SK-N-SH (cell line): ENCODE measurements at regions not wholly inside any gene's neighbourhood (a gene's known extent, or its start where the extent isn't known, plus 50 kb on each side); places are given as distances from the start of the nearest gene placed in this dataset.

Experiments used
- CTCF ChIA-PET: fragments of 300-600, 350-600 bp; formaldehyde crosslinking; extraction: SDS; loops from one replicate; lab custom pipeline; 2021; lab: Yijun Ruan, JAX
- POLR2A ChIA-PET: fragments of 350-600 bp; sonication (Branson Sonifier 250); formaldehyde crosslinking; extraction: SDS; loops from one replicate; lab custom pipeline; 2020; ENCODE audit warnings: antibody characterized with exemption, inconsistent platforms; lab: Yijun Ruan, JAX
- DNase-seq: peaks from one replicate; pipeline ENCODE4 v3.0.0; 2012
- H2AFZ ChIP-seq: fragments of 200-600 bp; sonication (generic); 2 replicates; pipeline ENCODE4 v1.8.1; 2016; ENCODE audit warnings: antibody characterized with exemption, mild to moderate bottlenecking, low read depth
- H3F3A ChIP-seq: fragments of 200-600 bp; sonication (generic); replicated peaks from 2 replicates; pipeline ENCODE3; 2016; ENCODE audit warnings: antibody characterized with exemption, mild to moderate bottlenecking; ENCODE audit not compliant: insufficient read depth
- H3K27ac ChIP-seq, 2 experiments: fragments of 200-500 bp in 1 of 2; fragments of 200-600 bp in 1 of 2; sonication (Bioruptor generic) in 1 of 2; sonication (generic), shearing (Covaris generic) in 1 of 2; 2 replicates each; pipeline versions ENCODE4 v1.5.1 to v1.6.1; 2014 to 2016; ENCODE audit warnings: low read depth in 2 of 2, inconsistent platforms in 1 of 2, low read length in 1 of 2, mild to moderate bottlenecking in 1 of 2, mixed read lengths in 1 of 2
- H3K27me3 ChIP-seq: fragments of 200-600 bp; sonication (generic), shearing (Covaris generic); 2 replicates; pipeline ENCODE4 v1.6.1; 2016; ENCODE audit warnings: mixed run types; ENCODE audit not compliant: insufficient read depth
- H3K36me3 ChIP-seq, 2 experiments: fragments of 200-500 bp in 1 of 2; fragments of 200-600 bp in 1 of 2; sonication (Bioruptor generic) in 1 of 2; sonication (generic) in 1 of 2; replicated peaks in 1 of 2; 2 replicates each; pipeline versions ENCODE3 to v1.5.1; 2014 to 2016; ENCODE audit warnings: low read length in 1 of 2, mild to moderate bottlenecking in 1 of 2; ENCODE audit not compliant: insufficient read depth in 2 of 2, control insufficient read depth in 1 of 2
- H3K4me1 ChIP-seq, 2 experiments: fragments of 200-500 bp in 1 of 2; fragments of 200-600 bp in 1 of 2; sonication (Bioruptor generic) in 1 of 2; sonication (generic), shearing (Covaris generic) in 1 of 2; 2 replicates each; pipeline versions ENCODE4 v1.5.1 to v1.6.1; 2014 to 2016; ENCODE audit warnings: low read depth in 1 of 2, low read length in 1 of 2, mixed run types in 1 of 2; ENCODE audit not compliant: insufficient read depth in 2 of 2, control insufficient read depth in 1 of 2
- H3K4me2 ChIP-seq: fragments of 200-600 bp; sonication (generic), shearing (Covaris generic); 2 replicates; pipeline ENCODE4 v1.6.1; 2017; ENCODE audit warnings: mixed run types
- H3K4me3 ChIP-seq, 2 experiments: fragments of 200-500 bp in 1 of 2; fragments of 200-600 bp in 1 of 2; sonication (Bioruptor generic) in 1 of 2; sonication (generic), shearing (Covaris generic) in 1 of 2; 2 replicates each; pipeline versions ENCODE4 v1.5.1 to v1.8.1; 2014 to 2016; ENCODE audit warnings: low read depth in 2 of 2, inconsistent platforms in 1 of 2, low read length in 1 of 2, mild to moderate bottlenecking in 1 of 2, mixed read lengths in 1 of 2, moderate library complexity in 1 of 2
- H3K79me2 ChIP-seq: fragments of 200-600 bp; sonication (generic); 2 replicates; pipeline ENCODE4 v1.8.1; 2017; ENCODE audit warnings: mild to moderate bottlenecking; ENCODE audit not compliant: insufficient read depth
- H3K9ac ChIP-seq: fragments of 200-600 bp; sonication (generic); 2 replicates; pipeline ENCODE4 v1.6.1; 2017; ENCODE audit warnings: mixed run types
- H3K9me2 ChIP-seq: fragments of 200-600 bp; sonication (generic); 2 replicates; pipeline ENCODE4 v1.6.1; 2017; ENCODE audit warnings: mixed run types
- H3K9me3 ChIP-seq: fragments of 200-600 bp; sonication (generic); 2 replicates; pipeline ENCODE4 v1.6.1; 2017; ENCODE audit warnings: mixed run types, mild to moderate bottlenecking, moderate library complexity
- H4K20me1 ChIP-seq: fragments of 200-600 bp; sonication (generic); 2 replicates; pipeline ENCODE4 v1.6.1; 2017; ENCODE audit warnings: mild to moderate bottlenecking, mixed run types; ENCODE audit not compliant: insufficient read depth
- EP300 ChIP-seq, 2 experiments: IDR thresholded peaks; 2 replicates each; pipeline versions ENCODE4 v1.4.0 to v1.6.1; 2012; ENCODE audit warnings: borderline replicate concordance in 1 of 2, low read depth in 1 of 2, low read length in 1 of 2
- NFIC ChIP-seq: IDR thresholded peaks from 2 replicates; pipeline ENCODE4 v1.4.0; 2012; ENCODE audit warnings: borderline replicate concordance
- NRF1 ChIP-seq: IDR thresholded peaks from 2 replicates; pipeline ENCODE4 v1.6.1; 2012; ENCODE audit warnings: low read depth, mild to moderate bottlenecking, low read length
- RAD21 ChIP-seq: IDR thresholded peaks from 2 replicates; pipeline ENCODE4 v1.6.1; 2012; ENCODE audit warnings: mild to moderate bottlenecking, low read length
- RFX5 ChIP-seq: IDR thresholded peaks from 2 replicates; pipeline ENCODE4 v1.6.1; 2012; ENCODE audit warnings: mild to moderate bottlenecking, improper control_type of control experiment, low read length
- SMC3 ChIP-seq: IDR thresholded peaks from 2 replicates; pipeline ENCODE4 v1.6.1; 2012; ENCODE audit warnings: low read depth, low read length, improper control_type of control experiment
- WGBS: methylation state at CpG from one replicate; pipeline ENCODE4 v1.1.6; 2017; ENCODE audit warnings: low lambda C conversion rate; 5-methylcytosine and 5-hydroxymethylcytosine counted together
- TF ChIP-seq, protein P1 (sequence below): fragments of 200-600 bp; sonication (generic); IDR thresholded peaks from 2 replicates; pipeline ENCODE4 v1.6.1; 2017; ENCODE audit warnings: antibody characterized with exemption, mild to moderate bottlenecking, moderate library complexity
- TF ChIP-seq, protein P2 (sequence below): IDR thresholded peaks from 2 replicates; pipeline ENCODE4 v1.4.0; 2012; ENCODE audit warnings: low read depth, borderline replicate concordance
- TF ChIP-seq, protein P3 (sequence below): IDR thresholded peaks from 2 replicates; pipeline ENCODE4 v1.4.0; 2012; ENCODE audit warnings: low read depth
- TF ChIP-seq, protein P4 (sequence below): IDR thresholded peaks from 2 replicates; pipeline ENCODE4 v1.4.0; 2012; ENCODE audit warnings: low read depth, borderline replicate concordance

DNA sequence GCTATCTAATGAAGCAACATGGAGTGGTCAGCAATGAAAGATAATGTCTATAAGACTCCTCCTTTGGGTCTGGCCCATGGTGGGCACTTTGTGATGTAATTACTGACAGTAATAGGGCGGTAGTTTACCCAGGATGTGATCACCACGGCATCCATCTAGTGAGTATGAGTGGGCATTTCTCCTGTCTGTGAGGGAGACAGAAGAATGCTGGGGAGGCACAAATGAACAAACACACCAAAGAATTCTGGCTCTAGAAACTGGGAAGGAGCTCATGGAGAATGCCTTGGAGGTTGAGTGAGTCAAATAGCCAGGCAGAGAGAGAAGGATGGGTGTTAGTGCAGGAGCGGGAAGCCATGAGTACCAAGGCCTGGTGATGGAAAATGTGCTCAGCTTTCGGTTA is 217.5 kb downstream of the WNT5A start:
- 77% methylated on average over 4 of the region's 4 CpGs for WGBS
- Histone ChIP-seq H3K36me3 (no peaks in the 10 kb centered on the region), H3K9ac (no peak overlapping the region), H3F3A (peaks cover 7% of the 10 kb centered on the region), H4K20me1 (no peaks in the 10 kb centered on the region), H3K4me2 (no peak overlapping the region), H3K79me2 (no peaks in the 10 kb centered on the region), H3K27me3 (no peaks in the 10 kb centered on the region), H3K9me2 (no peaks in the 10 kb centered on the region), H3K9me3 (no peaks in the 10 kb centered on the region), H3K27ac (no peak overlapping the region), H3K4me3 (no peak overlapping the region), H2AFZ (no peak overlapping the region), H3K4me1 (peaks cover 0 to 5% of the 10 kb centered on the region in 2 experiments; a peak in 2 of 4 replicates)
- POLR2A ChIA-PET, result no interaction called here
- TF ChIP-seq, protein P1, sequence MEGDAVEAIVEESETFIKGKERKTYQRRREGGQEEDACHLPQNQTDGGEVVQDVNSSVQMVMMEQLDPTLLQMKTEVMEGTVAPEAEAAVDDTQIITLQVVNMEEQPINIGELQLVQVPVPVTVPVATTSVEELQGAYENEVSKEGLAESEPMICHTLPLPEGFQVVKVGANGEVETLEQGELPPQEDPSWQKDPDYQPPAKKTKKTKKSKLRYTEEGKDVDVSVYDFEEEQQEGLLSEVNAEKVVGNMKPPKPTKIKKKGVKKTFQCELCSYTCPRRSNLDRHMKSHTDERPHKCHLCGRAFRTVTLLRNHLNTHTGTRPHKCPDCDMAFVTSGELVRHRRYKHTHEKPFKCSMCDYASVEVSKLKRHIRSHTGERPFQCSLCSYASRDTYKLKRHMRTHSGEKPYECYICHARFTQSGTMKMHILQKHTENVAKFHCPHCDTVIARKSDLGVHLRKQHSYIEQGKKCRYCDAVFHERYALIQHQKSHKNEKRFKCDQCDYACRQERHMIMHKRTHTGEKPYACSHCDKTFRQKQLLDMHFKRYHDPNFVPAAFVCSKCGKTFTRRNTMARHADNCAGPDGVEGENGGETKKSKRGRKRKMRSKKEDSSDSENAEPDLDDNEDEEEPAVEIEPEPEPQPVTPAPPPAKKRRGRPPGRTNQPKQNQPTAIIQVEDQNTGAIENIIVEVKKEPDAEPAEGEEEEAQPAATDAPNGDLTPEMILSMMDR, result no peak
- no peak for DNase-seq
- CTCF ChIA-PET, result no interaction called here

DNA sequence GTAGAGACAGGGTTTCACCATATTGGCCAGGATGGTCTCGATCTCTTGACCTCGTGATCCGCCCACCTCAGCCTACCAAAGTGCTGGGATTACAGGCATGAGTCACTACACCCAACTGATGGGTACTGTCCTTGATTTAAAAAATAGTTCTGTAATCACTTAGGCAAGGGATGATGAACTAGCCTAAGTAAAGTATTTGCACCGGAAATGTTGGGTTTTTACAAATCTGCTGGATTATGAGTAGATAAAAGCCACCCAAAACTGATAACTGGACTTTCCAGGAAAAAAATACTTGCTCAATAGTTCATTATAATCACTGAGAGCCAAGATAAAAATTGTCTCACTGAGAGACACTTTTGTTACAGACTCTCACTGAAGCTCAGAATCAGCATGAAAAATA is 218.0 kb downstream of the WNT5A start:
- Histone ChIP-seq H3K4me1 (peaks cover 0 to 5% of the 10 kb centered on the region in 2 experiments; a peak in 2 of 4 replicates), H3K27ac (no peak overlapping the region), H2AFZ (no peak overlapping the region), H3K9ac (no peak overlapping the region), H4K20me1 (no peaks in the 10 kb centered on the region), H3K36me3 (no peaks in the 10 kb centered on the region), H3K9me3 (no peaks in the 10 kb centered on the region), H3K4me2 (no peak overlapping the region), H3K79me2 (no peaks in the 10 kb centered on the region), H3K9me2 (no peaks in the 10 kb centered on the region), H3F3A (peaks cover 7% of the 10 kb centered on the region)
- ChIA-PET CTCF (no interaction called here), POLR2A (no interaction called here)
- 82% methylated on average over 4 of the region's 4 CpGs for WGBS
- TF ChIP-seq, protein P2, sequence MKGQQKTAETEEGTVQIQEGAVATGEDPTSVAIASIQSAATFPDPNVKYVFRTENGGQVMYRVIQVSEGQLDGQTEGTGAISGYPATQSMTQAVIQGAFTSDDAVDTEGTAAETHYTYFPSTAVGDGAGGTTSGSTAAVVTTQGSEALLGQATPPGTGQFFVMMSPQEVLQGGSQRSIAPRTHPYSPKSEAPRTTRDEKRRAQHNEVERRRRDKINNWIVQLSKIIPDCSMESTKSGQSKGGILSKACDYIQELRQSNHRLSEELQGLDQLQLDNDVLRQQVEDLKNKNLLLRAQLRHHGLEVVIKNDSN, result no peak
- TF ChIP-seq SMC3 (no peak), RFX5 (no peak), RAD21 (no peak)
- TF ChIP-seq, protein P3, sequence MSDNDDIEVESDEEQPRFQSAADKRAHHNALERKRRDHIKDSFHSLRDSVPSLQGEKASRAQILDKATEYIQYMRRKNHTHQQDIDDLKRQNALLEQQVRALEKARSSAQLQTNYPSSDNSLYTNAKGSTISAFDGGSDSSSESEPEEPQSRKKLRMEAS, result no peak
- TF ChIP-seq, all 33 proteins: peak for 0
- no peak for DNase-seq
- no peaks in the 10 kb centered on the region for H3K27me3 ChIP-seq
- no peak overlapping the region for H3K4me3 ChIP-seq

DNA sequence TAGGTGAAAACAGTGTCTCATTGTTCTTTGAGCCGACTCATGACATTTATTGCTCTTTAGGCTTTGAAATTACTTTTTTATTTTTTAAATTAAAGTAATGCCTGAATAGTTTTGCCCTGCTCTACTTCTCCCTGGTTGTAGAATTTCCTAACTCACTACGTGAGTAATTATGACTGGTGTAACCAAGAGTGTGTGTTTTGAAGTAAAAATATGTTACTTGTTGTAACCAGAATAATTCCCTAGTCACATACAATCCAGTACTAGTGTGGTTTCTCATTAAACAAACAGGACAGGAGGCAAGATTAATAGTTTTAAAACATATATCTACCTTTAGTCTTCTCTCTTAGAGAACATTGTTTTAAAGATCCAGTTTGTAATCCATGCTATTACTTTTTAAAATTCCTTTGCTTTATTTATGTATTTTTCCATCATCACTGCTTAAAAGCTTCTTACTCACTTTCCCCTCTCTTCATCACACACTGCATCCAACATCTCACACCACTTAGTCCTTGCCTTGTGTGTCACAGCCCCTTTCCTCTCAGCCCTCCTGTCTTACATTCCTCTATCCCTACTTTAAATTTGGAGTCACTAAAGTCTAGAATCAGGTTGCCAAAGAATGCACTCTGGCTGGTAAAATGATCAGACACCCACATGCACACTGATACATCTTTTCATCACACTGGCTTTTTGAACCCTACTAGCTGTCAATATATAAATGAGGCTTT is 219.7 kb downstream of the WNT5A start:
- Histone ChIP-seq H3K79me2 (no peaks in the 10 kb centered on the region), H2AFZ (no peak overlapping the region), H3K4me3 (no peak overlapping the region), H3K9me2 (no peaks in the 10 kb centered on the region), H3K4me2 (no peak overlapping the region), H3K27me3 (no peaks in the 10 kb centered on the region), H3K27ac (no peak overlapping the region), H3K9ac (no peak overlapping the region), H3F3A (peaks cover 7% of the 10 kb centered on the region), H4K20me1 (no peaks in the 10 kb centered on the region), H3K9me3 (no peaks in the 10 kb centered on the region), H3K36me3 (no peaks in the 10 kb centered on the region), H3K4me1 (peaks cover 0 to 5% of the 10 kb centered on the region in 2 experiments; a peak in 2 of 4 replicates)
- POLR2A ChIA-PET, result no interaction called here
- DNase-seq, result no peak
- TF ChIP-seq NFIC, result no peak
- TF ChIP-seq EP300 (IDR thresholded peaks at IDR 0.05; ENCODE audit: borderline replicate concordance in 1 of 2, low read depth in 1 of 2, low read length in 1 of 2), result no peak
- TF ChIP-seq NRF1, result no peak
- TF ChIP-seq, protein P4, sequence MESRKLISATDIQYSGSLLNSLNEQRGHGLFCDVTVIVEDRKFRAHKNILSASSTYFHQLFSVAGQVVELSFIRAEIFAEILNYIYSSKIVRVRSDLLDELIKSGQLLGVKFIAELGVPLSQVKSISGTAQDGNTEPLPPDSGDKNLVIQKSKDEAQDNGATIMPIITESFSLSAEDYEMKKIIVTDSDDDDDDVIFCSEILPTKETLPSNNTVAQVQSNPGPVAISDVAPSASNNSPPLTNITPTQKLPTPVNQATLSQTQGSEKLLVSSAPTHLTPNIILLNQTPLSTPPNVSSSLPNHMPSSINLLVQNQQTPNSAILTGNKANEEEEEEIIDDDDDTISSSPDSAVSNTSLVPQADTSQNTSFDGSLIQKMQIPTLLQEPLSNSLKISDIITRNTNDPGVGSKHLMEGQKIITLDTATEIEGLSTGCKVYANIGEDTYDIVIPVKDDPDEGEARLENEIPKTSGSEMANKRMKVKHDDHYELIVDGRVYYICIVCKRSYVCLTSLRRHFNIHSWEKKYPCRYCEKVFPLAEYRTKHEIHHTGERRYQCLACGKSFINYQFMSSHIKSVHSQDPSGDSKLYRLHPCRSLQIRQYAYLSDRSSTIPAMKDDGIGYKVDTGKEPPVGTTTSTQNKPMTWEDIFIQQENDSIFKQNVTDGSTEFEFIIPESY, result no peak
- CTCF ChIA-PET, result no interaction called here
- WGBS, result 81% methylated on average over 2 of the region's 2 CpGs
